ENCODE measurements at regions not wholly inside any gene's neighbourhood (a gene's known extent, or its start where the extent isn't known, plus 50 kb on each side); places are given as distances from the start of the nearest gene placed in this dataset.
A peak's percentile ranks its signal among the peaks of the same experiment; 100 is the strongest.

DNA sequence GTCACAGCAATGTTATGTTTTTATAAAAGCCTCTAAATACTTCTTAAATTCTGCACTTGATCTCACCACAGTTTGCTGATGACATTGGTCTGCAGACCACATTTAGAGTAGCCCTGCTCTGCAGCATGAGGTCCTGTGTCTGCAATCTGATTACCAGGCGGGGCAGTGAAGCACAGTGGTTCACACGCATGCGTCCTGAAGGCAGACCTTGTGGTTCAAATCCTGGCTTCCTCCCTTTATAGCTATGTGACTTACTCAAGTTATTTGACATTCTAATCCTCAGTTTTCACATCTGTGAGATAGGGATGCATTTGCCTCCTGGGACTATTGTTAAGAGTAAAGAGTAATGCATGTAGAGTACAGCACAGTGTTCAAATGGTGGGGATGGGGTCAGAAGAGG, 50.3 kb downstream of the BMAL2 start:
- DNase-seq (ENCODE audit: low spot score), result no peak

DNA sequence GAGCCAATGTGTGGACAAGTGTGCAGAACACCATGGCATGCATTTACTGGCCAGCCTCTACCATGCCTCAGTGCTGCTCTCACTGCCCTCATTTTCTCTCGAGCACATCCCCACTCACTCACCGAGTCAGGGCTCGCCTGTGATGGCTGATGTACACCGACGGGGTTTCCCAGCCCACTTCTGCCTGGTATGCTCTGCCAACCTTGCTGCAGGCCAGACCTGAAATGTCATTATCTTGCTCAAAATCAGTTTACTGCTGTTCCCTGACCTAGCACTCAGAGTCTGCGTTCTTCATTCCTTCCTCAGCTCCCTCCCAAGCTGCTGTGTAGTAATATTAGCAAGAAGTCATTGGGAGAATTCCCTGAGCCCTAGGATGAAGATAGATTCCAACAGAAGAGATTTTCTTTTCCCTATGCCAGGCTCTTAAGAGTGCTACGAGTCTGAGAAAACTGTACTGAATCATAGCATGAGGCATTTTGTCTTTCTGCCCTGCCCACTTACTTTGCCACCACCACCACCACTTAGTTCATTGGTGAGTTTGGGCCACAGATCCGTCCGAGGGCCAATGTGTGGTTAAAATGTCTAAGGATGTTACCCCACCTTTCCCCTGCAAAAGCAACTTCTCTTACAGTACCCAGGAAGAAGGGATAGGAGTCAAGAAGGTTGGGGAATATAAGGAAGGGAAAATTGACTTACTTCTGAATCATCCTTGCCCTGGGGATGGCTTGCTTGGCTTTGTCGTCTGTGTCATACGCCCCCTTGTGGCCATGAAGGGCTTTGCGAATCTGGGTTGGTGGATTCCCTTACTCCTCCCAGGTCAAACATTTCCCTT, 51.0 kb downstream of the BMAL2 start:
- DNase-seq (ENCODE audit: low spot score), result peak; percentile 89

DNA sequence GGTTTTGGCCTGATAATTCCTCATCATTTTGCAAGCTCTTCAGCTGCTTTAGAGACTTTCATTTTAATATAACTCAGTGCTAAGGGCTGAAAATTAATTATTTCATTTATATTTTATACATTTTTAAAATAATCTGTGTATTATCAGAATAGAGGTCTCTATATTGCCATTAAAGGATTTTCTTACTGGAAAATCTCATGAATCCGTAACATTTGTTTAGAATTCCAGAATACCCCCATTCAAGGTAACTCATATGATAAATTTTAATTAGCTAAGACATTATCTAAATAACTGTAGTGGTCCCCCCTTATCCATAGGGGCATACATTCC, 51.6 kb downstream of the BMAL2 start:
- no peak for DNase-seq (ENCODE audit: low spot score)

DNA sequence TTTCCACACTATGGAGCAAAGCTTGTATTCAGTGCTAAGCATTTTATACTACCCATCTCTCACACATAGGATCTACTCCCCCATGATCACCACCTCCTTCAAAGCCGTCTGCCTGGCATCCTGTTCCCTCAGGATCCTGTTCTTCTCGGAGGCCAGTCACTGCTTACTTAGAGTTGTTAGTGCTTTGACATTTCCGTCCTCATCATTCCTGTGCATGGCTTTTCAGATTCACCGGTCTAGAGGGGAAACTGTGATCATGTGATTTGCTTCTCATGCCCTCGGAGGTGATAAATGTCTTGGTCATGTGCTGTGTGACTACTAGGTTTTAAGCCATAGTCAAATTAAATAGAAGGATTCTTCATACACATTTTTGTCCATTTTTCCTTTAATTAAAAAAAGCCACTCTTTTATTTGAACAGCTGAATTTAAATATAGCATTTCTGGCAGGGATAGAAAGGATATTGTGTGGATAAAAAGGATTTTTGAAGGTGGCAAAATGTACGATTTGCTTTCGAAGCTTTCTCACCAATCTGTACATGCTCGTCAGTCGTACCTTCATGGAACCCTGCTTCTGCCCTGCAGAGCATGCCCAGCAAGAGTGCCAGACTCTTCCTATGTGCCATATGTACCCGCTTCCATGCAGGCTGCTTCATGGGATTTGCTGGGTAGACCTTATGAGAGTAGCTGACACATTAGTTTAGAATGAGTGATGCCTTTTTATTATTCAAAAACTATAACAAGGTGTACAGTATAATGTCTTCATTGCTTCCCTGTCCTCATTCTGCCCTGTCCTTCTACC, 53.3 kb downstream of the BMAL2 start:
- no peak for DNase-seq (ENCODE audit: low spot score)

DNA sequence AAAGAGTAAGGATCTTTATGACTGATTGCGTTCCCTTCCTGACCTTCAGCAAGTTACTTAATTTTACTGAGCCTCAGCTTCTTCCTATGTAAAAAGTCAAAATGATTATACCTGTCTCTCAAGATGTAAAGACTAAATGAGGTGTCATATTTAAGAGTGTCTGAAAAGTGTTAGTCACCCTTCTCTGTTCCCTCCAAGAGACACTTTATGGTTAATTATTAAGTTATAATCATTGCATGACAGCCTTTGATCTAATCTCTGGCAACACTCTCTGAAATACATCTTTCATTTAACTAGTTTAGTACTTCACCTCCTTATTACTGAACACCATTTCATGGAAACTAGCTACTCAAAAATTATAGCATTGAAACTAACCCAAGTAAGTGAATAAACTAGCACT, 54.8 kb downstream of the BMAL2 start:
- no peak for DNase-seq (ENCODE audit: low spot score)

DNA sequence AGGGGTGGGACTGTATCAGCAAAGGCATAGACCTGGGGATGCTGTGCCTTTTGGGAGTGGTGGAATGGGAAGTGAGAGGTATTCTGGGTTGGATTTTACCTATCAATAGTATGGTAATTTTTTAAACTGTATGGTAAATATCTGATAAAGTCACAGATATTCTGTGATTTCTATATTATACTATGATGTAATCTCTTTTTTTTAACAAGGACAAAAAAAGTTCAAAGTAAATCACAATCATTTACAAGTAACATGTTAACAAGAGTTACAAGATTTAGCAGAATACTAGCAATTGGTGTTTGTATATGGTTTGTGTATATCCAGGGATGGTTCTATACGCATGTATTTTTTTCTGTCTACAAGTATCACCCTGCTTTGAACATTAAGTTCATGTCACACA, 56.0 kb downstream of the BMAL2 start:
- DNase-seq (ENCODE audit: low spot score), result no peak

DNA sequence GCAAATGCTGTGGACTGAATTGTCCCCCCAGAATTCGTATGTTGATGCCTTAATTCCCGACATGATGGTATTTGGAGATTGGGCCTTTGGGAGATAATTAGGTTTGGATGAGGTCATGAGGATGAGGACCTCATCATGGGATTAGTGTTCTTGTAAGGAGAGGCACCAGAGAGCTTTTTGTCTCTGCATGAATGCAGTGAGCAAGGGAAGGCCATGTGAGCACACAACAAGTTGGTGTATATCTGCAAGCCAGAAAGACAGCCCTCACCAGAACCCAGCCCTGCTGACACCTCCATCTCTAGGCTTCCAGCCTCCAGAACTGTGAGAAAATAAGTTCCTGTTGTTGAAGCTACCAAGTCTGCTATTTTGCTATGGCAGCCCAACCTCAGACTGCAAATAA, 51.9 kb upstream of the SMCO2 start:
- no peak for DNase-seq (ENCODE audit: low spot score)

DNA sequence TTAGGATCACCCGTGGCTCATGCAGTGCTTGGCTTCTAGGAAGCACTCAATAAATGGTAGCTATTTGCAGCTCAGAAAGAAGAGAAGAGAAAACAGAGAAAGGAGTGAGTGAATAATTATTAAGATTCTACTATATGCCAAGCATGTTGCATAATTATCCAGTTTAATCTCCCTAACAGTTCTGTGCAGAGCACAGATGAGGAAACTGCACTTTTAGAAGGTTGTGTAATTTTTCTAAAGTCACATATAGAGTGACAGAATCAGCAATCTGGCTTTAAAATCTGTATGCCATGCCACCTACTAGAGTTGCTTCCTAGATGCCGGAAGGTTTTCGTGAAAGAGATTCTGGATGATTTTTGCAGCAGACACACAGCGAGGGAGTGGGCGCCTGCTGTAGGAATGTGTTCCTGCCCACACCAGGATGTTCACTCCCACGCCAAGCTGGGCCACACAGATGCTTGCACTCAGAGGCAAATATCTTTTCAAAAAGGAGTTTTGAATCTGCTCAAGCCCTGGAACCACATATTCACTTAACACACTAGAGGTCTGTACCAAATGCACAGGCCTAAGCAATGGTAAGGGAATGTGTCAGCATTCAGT, 50.2 kb upstream of the SMCO2 start:
- DNase-seq (ENCODE audit: low spot score), result no peak
